ENCODE measurements at regions not wholly inside any gene's neighbourhood (a gene's known extent, or its start where the extent isn't known, plus 50 kb on each side); places are given as distances from the start of the nearest gene placed in this dataset.

- Histone ChIP-seq H4K5ac (ENCODE audit: low read depth, low read length) (no peak overlapping the region), H2BK20ac (ENCODE audit: low read depth, low read length) (no peak overlapping the region), H3K23ac (ENCODE audit: low read depth, low read length) (no peak overlapping the region), H3K4me2 (ENCODE audit: low read depth, low read length) (no peak overlapping the region), H4K91ac (ENCODE audit: insufficient read depth, low read depth, low read length) (no peak overlapping the region), H2BK120ac (ENCODE audit: low read depth, low read length) (no peak overlapping the region), H3K36me3 (ENCODE audit: control insufficient read depth, insufficient read depth, low read length) (no peaks in the 10 kb centered on the region), H3K4ac (ENCODE audit: low read depth, low read length) (no peak overlapping the region), H2AK5ac (ENCODE audit: low read depth, low read length) (no peak overlapping the region), H3K4me1 (ENCODE audit: control insufficient read depth, insufficient read depth, low read length) (no peaks in the 10 kb centered on the region), H3K14ac (replicated peaks; ENCODE audit: low read depth, low read length) (no peak overlapping the region), H3K18ac (ENCODE audit: low read depth, low read length) (no peak overlapping the region), H3K56ac (ENCODE audit: extremely low read depth, insufficient read depth, low read length) (no peak overlapping the region), H3K9me3 (ENCODE audit: control insufficient read depth, insufficient read depth, low read length) (no peaks in the 10 kb centered on the region), H3K79me1 (ENCODE audit: low read depth in 1 of 2, low read length in 2 of 2) (no peaks in the 10 kb centered on the region), H2BK5ac (ENCODE audit: low read depth, low read length, poor library complexity, severe bottlenecking) (no peak overlapping the region), H4K8ac (ENCODE audit: low read depth in 2 of 2, low read length in 2 of 2) (no peak overlapping the region), H3K9me1 (ENCODE audit: insufficient read depth, low read length) (no peaks in the 10 kb centered on the region), H3K27ac (ENCODE audit: insufficient read depth, low read length) (no peak overlapping the region), H3K9ac (ENCODE audit: low read depth, low read length) (no peak overlapping the region), H2AFZ (replicated peaks; ENCODE audit: low read length, poor library complexity) (no peak overlapping the region), H3K27me3 (ENCODE audit: control insufficient read depth, insufficient read depth, low read length) (no peaks in the 10 kb centered on the region), H3K4me3 (ENCODE audit: insufficient read depth, low read depth, low read length) (no peak overlapping the region), H2BK15ac (ENCODE audit: low read depth, low read length) (no peak overlapping the region), H4K20me1 (ENCODE audit: insufficient read depth, low read length) (no peaks in the 10 kb centered on the region), H2AK9ac (replicated peaks; ENCODE audit: low read depth, low read length, poor library complexity) (no peak overlapping the region)
- WGBS, 2 experiments (ENCODE audit: extremely low coverage in 2 of 2, insufficient read length in 1 of 2): no CpG with 5 or more reads among the region's 2 CpGs
- CTCF ChIA-PET: interaction anchor here (0.7 kb wide), 1 partner anchor 1808 kb away, joined by 3 read pairs; no protein-coding TSS in a partner anchor
- BruUV-seq (replicated peaks): no TSS peak
- TF ChIP-seq BHLHE40 (IDR thresholded peaks at IDR 0.05; ENCODE audit: low read depth, low read length) (no peak), RFX5 (IDR thresholded peaks at IDR 0.05; ENCODE audit: low read depth, low read length) (no peak), POLR2A (IDR thresholded peaks at IDR 0.05; ENCODE audit: low read depth, low read length) (no peak), CTCF (conservative IDR thresholded peaks at IDR 0.05; ENCODE audit: low read depth, low read length) (no peak), RAD21 (IDR thresholded peaks at IDR 0.05; ENCODE audit: low read length) (no peak), MXI1 (IDR thresholded peaks at IDR 0.05; ENCODE audit: borderline replicate concordance, low read depth, low read length) (no peak), MAZ (IDR thresholded peaks at IDR 0.05; ENCODE audit: borderline replicate concordance, low read depth, low read length) (no peak), RCOR1 (IDR thresholded peaks at IDR 0.05; ENCODE audit: insufficient replicate concordance, low read length) (no peak), NFE2L2 (IDR thresholded peaks at IDR 0.05; ENCODE audit: low read depth, low read length) (no peak), MAFK (IDR thresholded peaks at IDR 0.05; ENCODE audit: low read depth, low read length) (no peak), SMC3 (IDR thresholded peaks at IDR 0.05; ENCODE audit: low read depth, low read length) (no peak), FOS (IDR thresholded peaks at IDR 0.05; ENCODE audit: low read depth, low read length) (no peak), USF2 (IDR thresholded peaks at IDR 0.05; ENCODE audit: low read depth, low read length) (no peak), ELK1 (IDR thresholded peaks at IDR 0.05; ENCODE audit: borderline replicate concordance, low read depth, low read length) (no peak), CEBPB (IDR thresholded peaks at IDR 0.05; ENCODE audit: low read depth, low read length) (no peak), CHD1 (IDR thresholded peaks at IDR 0.05; ENCODE audit: low read depth, low read length) (no peak)
- DNase-seq (no peak), ATAC-seq (ENCODE audit: low read depth) (no peak)
- POLR2A ChIA-PET (ENCODE audit: unreplicated experiment): no interaction called here
- in situ Hi-C loops (cut with MboI; ENCODE audit: low sequenced_read_pairs): no loop called here
- intact Hi-C loops (cut with micrococcal nuclease): no loop called here
- dilution Hi-C loops (cut with HindIII; ENCODE audit: low sequenced_read_pairs, unreplicated experiment): no loop called here
Measured at GRCh38 chr21:26683996-26684395, 110.9 kb upstream of the CYYR1 start.
